ENCODE measurements at regions not wholly inside any gene's neighbourhood (a gene's known extent, or its start where the extent isn't known, plus 50 kb on each side); places are given as distances from the start of the nearest gene placed in this dataset.

GRCh38 chr18:78914249-78914935 is 65.2 kb upstream of the SALL3 start:
- Histone ChIP-seq H3K79me2 (ENCODE audit: control insufficient read depth, insufficient read depth, low read length) (no peaks in the 10 kb centered on the region), H3K27me3 (ENCODE audit: control insufficient read depth, extremely low read depth, insufficient read depth, low read length) (no peaks in the 10 kb centered on the region), H3K36me3 (ENCODE audit: control insufficient read depth in 2 of 2, extremely low read depth in 1 of 2, insufficient read depth in 2 of 2, low read length in 2 of 2) (no peaks in the 10 kb centered on the region), H3K4me3 (ENCODE audit: control insufficient read depth in 2 of 3, extremely low read depth in 1 of 3, insufficient read depth in 2 of 3, low read depth in 1 of 3, low read length in 3 of 3) (no peak overlapping the region), H3K9me3 (ENCODE audit: control insufficient read depth, low read depth, low read length) (peaks cover 16% of the 10 kb centered on the region), H3K27ac (ENCODE audit: control insufficient read depth, insufficient read depth, low read length) (no peak overlapping the region), H3K9ac (ENCODE audit: control insufficient read depth, extremely low read depth, insufficient read depth, low read length) (no peak overlapping the region), H3K4me1 (ENCODE audit: control insufficient read depth, extremely low read depth, insufficient read depth, low read length) (no peaks in the 10 kb centered on the region), H2AFZ (ENCODE audit: control insufficient read depth, low read length) (no peak overlapping the region), H3K4me2 (ENCODE audit: control insufficient read depth, extremely low read depth, insufficient read depth, low read depth, low read length) (no peak overlapping the region), H4K20me1 (ENCODE audit: control insufficient read depth, extremely low read depth, insufficient read depth, low read length) (no peaks in the 10 kb centered on the region), H3K9me1 (ENCODE audit: control insufficient read depth, extremely low read depth, insufficient read depth, low read length) (no peaks in the 10 kb centered on the region)
- dilution Hi-C loops (cut with MboI; ENCODE audit: extremely low pct_ligation_motif_present, low sequenced_read_pairs), result loop anchor here (5.0 kb wide), 1 partner anchor 48 kb away; no protein-coding TSS in a partner anchor
- TF ChIP-seq CTCF (optimal IDR thresholded peaks at IDR 0.05 in 1 of 3, IDR thresholded peaks at IDR 0.05 in 1 of 3, conservative IDR thresholded peaks at IDR 0.05 in 1 of 3; ENCODE audit: extremely low read depth in 1 of 3, insufficient read depth in 2 of 3, low read length in 3 of 3) (no peak), EZH2 (IDR thresholded peaks at IDR 0.05; ENCODE audit: low read length) (no peak)
- DNase-seq (ENCODE audit: low read depth, low spot score), result no peak
- FAIRE-seq, result no peak

GRCh38 chr18:78915446-78916008 is 64.1 kb upstream of the SALL3 start:
- Histone ChIP-seq H3K9ac (ENCODE audit: control insufficient read depth, extremely low read depth, insufficient read depth, low read length) (no peak overlapping the region), H3K9me1 (ENCODE audit: control insufficient read depth, extremely low read depth, insufficient read depth, low read length) (no peaks in the 10 kb centered on the region), H3K79me2 (ENCODE audit: control insufficient read depth, insufficient read depth, low read length) (no peaks in the 10 kb centered on the region), H3K4me3 (ENCODE audit: control insufficient read depth in 2 of 3, extremely low read depth in 1 of 3, insufficient read depth in 2 of 3, low read depth in 1 of 3, low read length in 3 of 3) (no peak overlapping the region), H3K27ac (ENCODE audit: control insufficient read depth, insufficient read depth, low read length) (no peak overlapping the region), H3K4me1 (ENCODE audit: control insufficient read depth, extremely low read depth, insufficient read depth, low read length) (no peaks in the 10 kb centered on the region), H3K4me2 (ENCODE audit: control insufficient read depth, extremely low read depth, insufficient read depth, low read depth, low read length) (no peak overlapping the region), H3K9me3 (ENCODE audit: control insufficient read depth, low read depth, low read length) (peaks cover 16% of the 10 kb centered on the region), H2AFZ (ENCODE audit: control insufficient read depth, low read length) (no peak overlapping the region), H4K20me1 (ENCODE audit: control insufficient read depth, extremely low read depth, insufficient read depth, low read length) (no peaks in the 10 kb centered on the region), H3K36me3 (ENCODE audit: control insufficient read depth in 2 of 2, extremely low read depth in 1 of 2, insufficient read depth in 2 of 2, low read length in 2 of 2) (no peaks in the 10 kb centered on the region), H3K27me3 (ENCODE audit: control insufficient read depth, extremely low read depth, insufficient read depth, low read length) (no peaks in the 10 kb centered on the region)
- no peak for TF ChIP-seq EZH2 (IDR thresholded peaks at IDR 0.05; ENCODE audit: low read length)
- no peak for TF ChIP-seq CTCF (optimal IDR thresholded peaks at IDR 0.05 in 1 of 3, IDR thresholded peaks at IDR 0.05 in 1 of 3, conservative IDR thresholded peaks at IDR 0.05 in 1 of 3; ENCODE audit: extremely low read depth in 1 of 3, insufficient read depth in 2 of 3, low read length in 3 of 3)
- FAIRE-seq, result no peak
- dilution Hi-C loops (cut with MboI; ENCODE audit: extremely low pct_ligation_motif_present, low sequenced_read_pairs), result no loop called here
- no peak for DNase-seq (ENCODE audit: low read depth, low spot score)

All from keratinocyte (primary cell).